Omental fat pad (tissue), 3 donors: ENCODE measurements at regions not wholly inside any gene's neighbourhood (a gene's known extent, or its start where the extent isn't known, plus 50 kb on each side); places are given as distances from the start of the nearest gene placed in this dataset.
"Not testable (repeated sequence)": the region's sequence is repeated elsewhere in the genome, so short reads cannot be mapped to it uniquely, and the experiment has no call there.

Source experiments
- ATAC-seq: fragments of 150-250 bp; one replicate; pipeline ENCODE4 v1.9.1; 2016; ENCODE audit warnings: mild to moderate bottlenecking, moderate library complexity; ENCODE audit not compliant: low FRiP score
- DNase-seq: peaks from one replicate; pipeline ENCODE4 v3.0.0-alpha.2; 2019; ENCODE audit warnings: low spot score
- TF ChIP-seq, protein P1 (sequence below), 3 donors: fragments of 450-650 bp; IDR thresholded peaks; one replicate each; pipeline ENCODE4 v1.5.1; 2016 to 2017; ENCODE audit warnings: antibody characterized with exemption in 3 of 3, mild to moderate bottlenecking in 3 of 3, moderate library complexity in 2 of 3

DNA sequence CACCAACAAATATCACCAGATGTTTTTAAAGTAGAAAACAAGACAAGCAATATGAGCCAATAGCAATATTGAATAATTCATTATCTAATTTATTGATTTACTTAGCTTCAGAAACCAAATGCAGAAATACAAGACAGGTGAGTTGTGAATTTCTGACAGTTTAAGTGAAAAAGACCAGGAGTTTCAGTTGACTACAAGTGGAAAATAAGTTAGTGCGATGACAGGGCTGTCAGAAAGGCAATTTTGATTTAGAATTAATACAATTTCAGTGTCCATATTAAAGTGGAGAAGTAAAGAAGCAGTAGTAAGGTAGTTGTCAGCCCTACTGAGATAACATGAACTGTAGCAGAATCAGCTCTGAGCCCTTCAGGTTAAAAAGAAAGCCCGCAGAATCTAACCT, 1066.7 kb upstream of the ATXN8OS start:
- DNase-seq (no peak), ATAC-seq (no peak)
- TF ChIP-seq, protein P1, sequence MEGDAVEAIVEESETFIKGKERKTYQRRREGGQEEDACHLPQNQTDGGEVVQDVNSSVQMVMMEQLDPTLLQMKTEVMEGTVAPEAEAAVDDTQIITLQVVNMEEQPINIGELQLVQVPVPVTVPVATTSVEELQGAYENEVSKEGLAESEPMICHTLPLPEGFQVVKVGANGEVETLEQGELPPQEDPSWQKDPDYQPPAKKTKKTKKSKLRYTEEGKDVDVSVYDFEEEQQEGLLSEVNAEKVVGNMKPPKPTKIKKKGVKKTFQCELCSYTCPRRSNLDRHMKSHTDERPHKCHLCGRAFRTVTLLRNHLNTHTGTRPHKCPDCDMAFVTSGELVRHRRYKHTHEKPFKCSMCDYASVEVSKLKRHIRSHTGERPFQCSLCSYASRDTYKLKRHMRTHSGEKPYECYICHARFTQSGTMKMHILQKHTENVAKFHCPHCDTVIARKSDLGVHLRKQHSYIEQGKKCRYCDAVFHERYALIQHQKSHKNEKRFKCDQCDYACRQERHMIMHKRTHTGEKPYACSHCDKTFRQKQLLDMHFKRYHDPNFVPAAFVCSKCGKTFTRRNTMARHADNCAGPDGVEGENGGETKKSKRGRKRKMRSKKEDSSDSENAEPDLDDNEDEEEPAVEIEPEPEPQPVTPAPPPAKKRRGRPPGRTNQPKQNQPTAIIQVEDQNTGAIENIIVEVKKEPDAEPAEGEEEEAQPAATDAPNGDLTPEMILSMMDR (IDR thresholded peaks at IDR 0.05), result no peak

DNA sequence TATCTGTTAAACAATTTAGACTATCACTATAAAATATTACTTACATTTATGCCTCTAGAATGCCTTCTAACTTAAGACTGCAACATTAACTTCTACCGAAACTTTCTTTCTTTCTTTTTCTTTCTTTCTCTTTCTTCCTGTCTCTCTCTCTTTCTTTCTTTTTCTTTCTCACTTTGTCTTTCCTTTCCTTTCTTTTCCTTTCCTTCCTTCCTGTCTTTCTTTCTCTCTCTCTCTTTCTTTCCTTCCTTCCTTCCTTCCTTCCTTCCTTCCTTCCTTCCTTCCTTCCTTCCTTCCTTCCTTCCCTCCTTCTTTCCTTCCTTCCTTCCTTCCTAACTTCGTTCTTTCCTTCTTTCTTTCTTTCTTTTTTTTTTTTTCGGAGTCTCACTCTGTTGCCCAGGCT, 1071.9 kb upstream of the ATXN8OS start:
- DNase-seq, result no peak
- TF ChIP-seq, protein P1 (IDR thresholded peaks at IDR 0.05), result no peak
- no peak for ATAC-seq

DNA sequence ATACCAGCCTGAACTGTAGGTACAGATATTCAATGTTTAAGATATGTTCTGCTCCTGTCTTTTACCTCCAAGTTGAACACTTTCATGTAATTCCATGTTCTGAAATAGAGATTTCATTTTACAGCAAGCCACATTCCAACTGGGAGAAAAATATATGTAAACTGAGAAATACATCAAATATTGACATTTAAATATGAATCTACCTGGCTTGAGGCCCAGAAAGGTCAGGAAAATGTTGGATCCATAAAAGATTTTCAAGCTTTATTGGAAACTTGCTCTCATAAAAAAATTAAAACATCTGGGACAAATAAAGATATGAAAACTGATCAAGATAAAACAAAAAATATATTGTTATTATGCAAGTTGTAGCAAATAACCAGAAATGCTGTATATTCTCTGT, 1078.7 kb upstream of the ATXN8OS start:
- ATAC-seq (no peak), DNase-seq (no peak)
- TF ChIP-seq, protein P1 (IDR thresholded peaks at IDR 0.05), result no peak

DNA sequence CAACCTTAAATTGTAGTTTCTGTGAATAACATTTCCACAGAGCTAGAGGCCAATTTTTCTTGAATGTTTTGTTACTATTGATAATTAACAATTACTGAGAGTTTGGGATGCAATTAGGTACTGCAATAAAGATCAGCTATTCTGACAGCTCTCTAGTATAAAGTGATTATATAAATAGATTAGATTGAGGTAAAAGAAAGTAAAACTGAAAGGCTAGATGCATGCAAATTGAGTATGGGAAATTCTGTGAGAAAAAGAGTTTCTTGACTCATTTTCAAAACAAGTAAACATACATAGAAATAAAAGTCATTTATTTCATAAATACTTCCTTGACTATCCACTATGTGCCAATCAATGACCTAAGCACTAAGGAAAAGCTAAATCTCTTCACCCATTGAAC, 1087.5 kb upstream of the ATXN8OS start:
- TF ChIP-seq, protein P1 (IDR thresholded peaks at IDR 0.05), result no peak
- ATAC-seq, result no peak
- DNase-seq, result no peak

DNA sequence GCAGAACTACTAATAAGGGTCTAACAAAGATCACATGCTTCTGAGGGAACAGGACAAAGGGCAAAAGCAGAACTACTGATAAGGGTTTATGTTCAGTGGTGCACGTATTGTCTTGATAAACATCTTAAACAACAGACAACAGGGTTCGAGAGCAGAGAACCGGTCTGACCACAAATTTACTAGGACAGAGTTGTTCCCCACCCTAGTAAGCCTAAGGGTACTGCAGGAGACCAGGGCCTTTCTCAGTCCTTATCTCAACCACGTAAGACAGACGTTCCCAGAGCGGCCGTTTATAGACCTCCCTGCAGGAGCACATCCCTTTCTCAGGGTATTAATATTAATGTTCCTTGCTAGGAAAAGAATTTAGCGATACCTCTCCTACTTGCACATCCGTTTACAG, 1089.5 kb upstream of the ATXN8OS start:
- ATAC-seq, DNase-seq: not testable (repeated sequence)

DNA sequence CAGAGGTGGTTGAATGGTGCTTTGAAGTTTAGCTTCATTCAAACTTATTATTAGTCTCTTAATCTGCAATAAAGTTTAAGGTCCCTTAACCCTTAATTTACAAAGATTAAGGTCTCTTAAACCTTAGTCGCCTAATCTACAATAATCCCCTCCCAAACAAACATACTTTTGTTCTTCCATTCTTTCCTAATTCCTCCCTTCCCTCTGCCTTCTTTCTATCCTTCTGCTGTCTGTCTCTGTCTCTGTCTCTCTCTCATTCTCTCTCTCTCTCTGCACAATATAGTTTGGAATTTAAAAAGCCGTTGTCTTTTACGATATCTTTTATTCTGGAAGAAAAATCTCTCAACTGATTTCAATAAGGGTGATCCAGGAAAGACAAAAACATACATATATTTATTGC, 1096.8 kb upstream of the ATXN8OS start:
- TF ChIP-seq, protein P1 (IDR thresholded peaks at IDR 0.05), result no peak
- DNase-seq, result no peak
- no peak for ATAC-seq

DNA sequence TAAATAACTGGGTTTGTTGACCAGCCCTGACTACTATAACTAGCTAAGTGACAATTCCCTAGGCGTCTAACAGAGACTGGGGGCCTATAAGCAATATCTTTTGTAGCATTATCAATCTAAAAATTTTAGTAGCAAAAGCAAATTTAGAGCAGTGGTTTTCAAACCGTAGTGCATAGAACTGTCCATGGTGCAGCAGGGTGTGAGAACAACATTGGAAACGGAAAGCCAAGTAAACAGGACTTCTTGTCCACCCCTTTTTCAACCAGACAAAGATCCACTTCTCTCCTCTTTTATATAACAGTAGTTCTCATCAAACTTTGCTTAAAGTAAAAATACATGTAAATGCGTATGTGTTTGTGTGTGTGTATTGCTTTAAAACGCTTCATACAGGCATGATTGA, 1099.1 kb upstream of the ATXN8OS start:
- TF ChIP-seq, protein P1 (IDR thresholded peaks at IDR 0.05), result no peak
- DNase-seq (no peak), ATAC-seq (no peak)

DNA sequence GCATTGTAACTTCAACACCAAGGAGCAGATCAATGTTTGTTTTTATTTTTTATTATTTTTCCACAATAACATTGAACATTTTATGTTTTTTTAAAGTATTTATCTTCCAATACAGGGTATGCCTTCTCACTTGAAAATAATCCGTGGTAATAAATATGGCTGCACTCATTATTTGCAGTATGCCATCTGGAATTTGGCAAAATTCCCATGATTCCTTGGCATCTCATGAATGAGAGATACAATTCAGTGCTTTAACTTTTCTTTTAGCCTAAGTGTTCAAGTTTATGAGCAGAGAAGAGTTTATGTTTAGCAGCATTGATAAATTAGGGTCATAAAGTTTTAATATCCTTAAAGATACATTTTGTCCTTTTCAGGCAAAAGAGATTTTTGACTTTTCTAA, 1109.6 kb upstream of the ATXN8OS start:
- ATAC-seq (no peak), DNase-seq (no peak)
- TF ChIP-seq, protein P1 (IDR thresholded peaks at IDR 0.05), result no peak
